ENCODE measurements at regions not wholly inside any gene's neighbourhood (a gene's known extent, or its start where the extent isn't known, plus 50 kb on each side); places are given as distances from the start of the nearest gene placed in this dataset.

DNA sequence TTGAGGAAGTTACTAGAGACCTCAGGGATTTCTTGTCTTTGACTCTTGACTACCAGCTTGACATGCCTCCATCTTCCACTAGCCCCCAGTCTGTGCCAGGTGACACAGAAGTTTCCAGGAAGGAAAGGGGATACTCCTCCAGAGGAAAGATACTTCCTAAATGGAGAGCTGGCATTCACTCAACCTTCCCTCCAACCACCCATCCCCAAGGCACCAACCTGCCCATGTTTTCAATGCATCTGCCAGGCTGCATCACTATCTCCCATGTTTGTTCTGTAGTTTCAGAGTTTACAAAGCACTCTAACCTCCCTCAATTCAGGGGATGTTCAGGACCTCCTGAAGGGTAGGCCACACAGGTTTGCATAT lies 198.4 kb upstream of the LPP start:
- no peak for DNase-seq

DNA sequence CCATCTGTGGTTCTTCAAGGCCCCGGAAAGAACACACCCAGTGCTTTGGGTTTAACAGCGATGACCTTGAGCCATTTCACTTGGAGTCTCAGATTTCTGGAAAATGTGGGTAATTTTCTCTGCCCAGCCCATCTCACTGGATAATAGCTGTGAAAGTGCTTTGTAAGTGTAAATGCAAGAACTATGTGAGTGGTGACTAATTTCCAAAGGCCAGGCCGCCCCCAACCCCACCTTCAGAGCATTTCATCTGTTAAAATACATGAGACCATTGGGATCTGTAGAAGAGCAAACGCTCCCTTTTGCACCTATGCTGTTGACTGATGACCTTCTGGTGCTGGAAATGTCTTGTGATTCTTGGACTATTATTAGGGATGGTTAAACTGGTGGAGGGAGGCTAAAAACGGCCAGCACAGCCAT lies 196.8 kb upstream of the LPP start:
- no peak for DNase-seq

GRCh38 chr3:187957582-187957981 lies 196.4 kb upstream of the LPP start:
- DNase-seq = no peak

- no peak for DNase-seq
Observed at GRCh38 chr3:187958432-187959003, 195.4 kb upstream of the LPP start.

GRCh38 chr3:187960820-187961219 lies 193.1 kb upstream of the LPP start:
- no peak for DNase-seq

- DNase-seq = no peak
Observed at GRCh38 chr3:187961366-187961765, 192.6 kb upstream of the LPP start.

GRCh38 chr3:187963003-187963676 lies 190.8 kb upstream of the LPP start:
- no peak for DNase-seq

GRCh38 chr3:187963677-187964385 lies 190.1 kb upstream of the LPP start:
- no peak for DNase-seq

- DNase-seq = no peak
Observed at GRCh38 chr3:187964760-187965159, 189.2 kb upstream of the LPP start.

DNA sequence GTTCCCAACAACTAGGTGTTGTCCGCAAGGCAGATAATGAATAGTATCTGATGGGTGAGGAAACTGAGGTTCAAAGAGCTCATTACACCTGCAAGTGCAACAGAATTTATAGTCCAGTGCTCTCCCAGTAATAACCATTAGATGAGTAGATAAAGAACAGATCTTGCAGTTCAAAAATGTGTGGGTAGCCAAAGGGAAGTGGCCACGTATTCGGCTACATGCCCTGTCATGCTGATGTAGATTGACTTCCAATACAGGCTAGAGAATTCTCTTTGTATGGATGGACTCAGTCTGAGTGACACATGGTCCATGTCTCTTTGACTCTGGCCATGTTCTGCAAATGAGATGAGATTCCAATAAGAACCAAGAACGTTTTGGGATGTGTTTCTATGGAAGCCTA lies 187.9 kb upstream of the LPP start:
- no peak for DNase-seq

GRCh38 chr3:187966636-187967406 lies 187.1 kb upstream of the LPP start:
- DNase-seq = no peak

DNA sequence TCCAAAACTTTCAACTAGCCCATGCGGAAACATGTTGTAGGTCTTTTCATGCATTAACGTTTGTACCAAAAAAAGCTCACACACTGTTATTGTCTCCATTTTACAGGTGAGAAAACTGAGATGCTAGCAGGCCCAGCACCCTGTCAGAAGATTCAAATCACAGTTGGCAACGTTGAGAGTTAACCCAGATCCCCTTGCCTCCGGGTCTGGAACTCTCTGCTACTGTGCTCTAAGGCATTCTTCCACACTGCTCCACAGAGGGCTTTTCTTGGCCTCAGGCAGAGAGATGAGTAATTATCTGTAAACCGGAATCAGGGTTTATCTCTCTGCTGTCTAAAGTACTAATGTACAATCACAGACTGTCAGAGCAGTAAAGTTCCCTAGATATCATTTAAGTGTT lies 186.0 kb upstream of the LPP start:
- no peak for DNase-seq

DNA sequence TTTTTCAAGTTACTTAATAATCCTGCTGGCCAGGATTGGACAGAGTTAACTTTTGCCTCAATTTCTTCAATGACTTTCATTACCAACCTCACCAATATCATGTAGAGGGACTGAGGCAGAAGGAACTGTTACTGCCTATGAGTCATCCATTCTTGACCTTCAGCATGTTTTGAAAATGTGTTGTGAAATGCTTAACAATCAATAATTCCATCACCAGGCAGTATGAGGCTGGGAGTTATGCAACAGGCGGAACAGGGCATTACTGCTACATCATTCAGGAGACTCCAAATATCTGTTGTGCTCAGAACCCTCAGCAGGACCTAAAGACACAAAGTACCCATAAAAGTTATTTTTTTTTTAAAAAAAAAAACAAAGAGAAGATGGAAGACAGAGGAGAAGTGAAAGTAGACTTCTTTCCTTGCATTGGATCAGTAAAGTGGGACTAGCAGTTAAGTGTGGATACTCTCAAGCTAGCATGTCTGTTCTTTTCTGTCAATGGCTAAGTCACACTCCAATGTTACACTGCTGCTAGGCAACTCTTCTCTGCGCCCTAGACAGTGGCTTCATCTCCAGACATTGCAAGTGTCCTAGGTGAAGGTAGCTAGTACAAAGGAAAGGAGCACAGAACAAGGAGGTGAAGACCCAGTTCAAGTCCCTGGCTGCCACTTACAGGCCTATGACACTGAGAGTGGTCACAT lies 184.9 kb upstream of the LPP start:
- DNase-seq = no peak

- no peak for DNase-seq
Observed at GRCh38 chr3:187969581-187969950, 184.4 kb upstream of the LPP start.

- no peak for DNase-seq
Observed at GRCh38 chr3:187970106-187970505, 183.9 kb upstream of the LPP start.

- DNase-seq = no peak
Observed at GRCh38 chr3:187971629-187972028, 182.3 kb upstream of the LPP start.

DNA sequence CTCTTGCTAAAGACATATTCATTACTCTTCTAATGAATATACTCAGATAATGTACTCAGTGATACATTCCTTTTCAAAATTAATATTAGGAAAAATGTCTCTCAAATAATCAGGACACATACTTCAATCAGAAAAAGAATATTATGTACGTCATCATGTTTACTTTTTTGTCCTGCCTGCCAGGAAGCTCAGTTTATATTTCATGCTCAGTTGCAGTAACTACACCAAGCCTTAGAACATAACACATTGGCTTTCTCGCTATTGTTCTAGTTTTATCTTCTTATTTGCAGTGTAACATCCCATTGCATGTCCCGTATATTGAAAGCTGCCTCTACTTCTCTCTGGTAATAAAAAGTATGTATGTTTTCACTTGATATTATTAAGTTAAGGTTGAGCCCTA lies 181.5 kb upstream of the LPP start:
- no peak for DNase-seq

GRCh38 chr3:187973977-187974870 lies 179.7 kb upstream of the LPP start:
- DNase-seq = no peak

- no peak for DNase-seq
Observed at GRCh38 chr3:187974871-187975271, 179.1 kb upstream of the LPP start.

GRCh38 chr3:187975561-187976364 lies 178.2 kb upstream of the LPP start:
- DNase-seq = no peak

DNA sequence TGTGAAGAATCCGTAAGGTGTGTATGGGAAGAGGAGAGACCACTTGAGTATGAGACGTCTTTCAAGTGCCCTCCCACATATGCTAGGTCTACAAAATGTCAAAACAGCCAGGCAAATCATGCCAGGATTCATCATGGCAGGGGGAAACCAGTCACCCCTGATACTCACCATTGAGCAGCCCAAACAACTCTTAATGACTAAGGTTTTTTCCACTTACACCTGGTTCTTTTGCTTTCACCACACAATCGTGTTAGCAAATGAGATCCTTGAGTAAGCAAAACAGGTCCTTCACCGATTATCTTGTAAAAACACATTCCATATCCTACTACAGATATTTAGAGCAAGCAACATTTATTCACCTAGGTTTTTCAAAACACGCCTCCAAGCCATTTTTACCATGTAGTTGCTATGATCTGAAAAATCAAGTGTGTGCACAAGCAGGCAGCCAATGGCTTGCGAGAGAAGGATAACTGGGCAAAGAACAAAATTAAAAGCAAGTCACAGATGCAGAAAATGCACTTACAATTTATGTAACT lies 177.5 kb upstream of the LPP start:
- DNase-seq = no peak
